Activated CD4-positive, alpha-beta T cell treated with anti-CD3 and anti-CD28 coated beads, Interleukin-2, Interleukin-6, amounts not matched to agents 100 ng/mL and 50 ng/mL, durations not matched to agents 16 hours and 8 hours (primary cell): ENCODE measurements at regions not wholly inside any gene's neighbourhood (a gene's known extent, or its start where the extent isn't known, plus 50 kb on each side); places are given as distances from the start of the nearest gene placed in this dataset.
"Not testable (repeated sequence)": the region's sequence is repeated elsewhere in the genome, so short reads cannot be mapped to it uniquely, and the experiment has no call there.

Experiments used
- DNase-seq: peaks from one replicate; pipeline ENCODE4 v3.0.0-alpha.2; 2020

DNA sequence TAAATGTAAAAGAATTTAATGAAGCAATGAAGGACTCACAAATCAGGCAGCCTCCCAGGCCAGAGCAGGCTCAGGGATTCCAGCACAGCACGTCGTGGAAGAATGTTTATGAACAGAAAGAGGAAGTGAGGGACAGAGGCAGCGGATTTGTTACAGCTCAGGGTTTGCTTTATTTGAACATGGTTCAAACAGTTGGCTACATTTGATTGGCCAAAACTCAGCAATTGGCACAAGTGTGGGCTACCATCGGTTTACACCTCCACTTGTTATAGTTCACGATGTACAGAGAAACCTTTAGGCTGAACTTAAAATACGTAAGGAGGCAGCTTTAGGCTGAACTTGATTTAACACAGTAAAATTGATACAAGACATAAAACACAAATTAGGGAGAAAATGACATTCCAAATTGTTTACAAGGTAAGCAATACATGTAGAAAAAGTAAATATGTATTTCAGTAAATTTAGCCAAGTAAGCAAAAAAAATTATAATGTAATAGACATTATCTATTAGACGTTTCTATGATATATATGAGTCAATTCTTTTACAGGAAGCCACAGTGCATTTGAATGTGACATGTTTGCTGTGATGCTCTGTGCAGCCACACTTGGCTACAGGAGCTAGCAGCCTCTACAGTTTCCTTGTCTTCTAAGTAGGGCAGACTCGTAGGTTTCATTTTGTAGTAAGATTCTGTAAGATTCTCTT lies 126.5 kb downstream of the ADSS2 start:
- peak; percentile 69 for DNase-seq

- DNase-seq: no peak
Measured at GRCh38 chr1:244326757-244327156, 125.0 kb downstream of the ADSS2 start.

GRCh38 chr1:244327533-244327932 lies 124.2 kb downstream of the ADSS2 start:
- no peak for DNase-seq

DNA sequence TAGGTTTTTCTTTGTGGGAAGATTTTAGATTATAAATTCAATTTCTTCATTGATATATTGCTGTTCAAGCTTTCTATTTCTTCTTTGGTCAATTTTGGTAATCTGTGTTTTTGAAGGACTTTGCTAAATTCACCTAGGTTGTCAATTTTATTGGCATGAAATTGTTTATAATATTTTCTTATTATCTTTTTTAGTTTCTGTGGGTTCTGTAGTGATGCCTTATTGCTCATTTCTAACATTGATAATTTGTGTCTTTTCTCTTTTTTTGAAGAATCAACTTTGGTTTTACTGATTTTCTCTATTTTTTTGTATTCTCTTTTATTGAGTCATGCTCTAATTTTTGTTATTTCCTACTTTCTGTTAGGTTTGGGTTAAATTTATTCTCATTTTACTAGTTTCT lies 123.2 kb downstream of the ADSS2 start:
- no peak for DNase-seq

GRCh38 chr1:244329591-244330317 lies 122.0 kb downstream of the ADSS2 start:
- no peak for DNase-seq

DNA sequence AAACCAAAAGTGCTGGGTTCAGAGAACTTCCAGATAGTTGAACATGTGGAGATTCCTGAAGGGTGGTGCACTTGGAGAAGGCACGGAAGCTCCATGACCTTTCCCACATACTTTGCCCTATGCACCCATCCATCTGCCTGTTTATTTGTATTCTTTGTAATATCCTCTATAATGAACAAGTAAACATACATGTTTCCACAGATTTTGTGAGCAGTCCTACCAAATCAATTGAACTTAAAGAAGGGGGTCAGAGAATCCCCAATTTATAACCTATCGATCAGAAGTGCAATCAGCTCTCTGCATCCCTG lies 121.4 kb downstream of the ADSS2 start:
- no peak for DNase-seq

GRCh38 chr1:244332761-244333160 lies 118.9 kb downstream of the ADSS2 start:
- DNase-seq: not testable (repeated sequence)

GRCh38 chr1:244334315-244334714 lies 117.4 kb downstream of the ADSS2 start:
- DNase-seq: not testable (repeated sequence)

DNA sequence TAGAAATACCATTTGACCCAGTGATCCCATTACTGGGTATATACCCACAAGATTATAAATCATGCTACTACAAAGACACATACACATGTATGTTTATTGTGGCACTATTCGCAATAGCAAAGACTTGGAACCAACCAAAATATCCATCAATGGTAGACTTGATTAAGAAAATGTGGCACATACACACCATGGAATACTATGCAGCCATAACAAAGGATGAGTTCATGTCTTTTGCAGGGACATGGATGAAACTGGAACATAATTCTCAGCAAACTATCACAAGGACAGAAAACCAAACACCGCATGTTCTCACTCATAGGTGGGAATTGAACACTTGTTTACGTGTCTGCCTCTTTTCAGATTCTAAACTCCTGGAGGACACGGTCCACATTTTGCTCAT lies 116.9 kb downstream of the ADSS2 start:
- DNase-seq: not testable (repeated sequence)

GRCh38 chr1:244335456-244335855 lies 116.3 kb downstream of the ADSS2 start:
- DNase-seq: no peak

DNA sequence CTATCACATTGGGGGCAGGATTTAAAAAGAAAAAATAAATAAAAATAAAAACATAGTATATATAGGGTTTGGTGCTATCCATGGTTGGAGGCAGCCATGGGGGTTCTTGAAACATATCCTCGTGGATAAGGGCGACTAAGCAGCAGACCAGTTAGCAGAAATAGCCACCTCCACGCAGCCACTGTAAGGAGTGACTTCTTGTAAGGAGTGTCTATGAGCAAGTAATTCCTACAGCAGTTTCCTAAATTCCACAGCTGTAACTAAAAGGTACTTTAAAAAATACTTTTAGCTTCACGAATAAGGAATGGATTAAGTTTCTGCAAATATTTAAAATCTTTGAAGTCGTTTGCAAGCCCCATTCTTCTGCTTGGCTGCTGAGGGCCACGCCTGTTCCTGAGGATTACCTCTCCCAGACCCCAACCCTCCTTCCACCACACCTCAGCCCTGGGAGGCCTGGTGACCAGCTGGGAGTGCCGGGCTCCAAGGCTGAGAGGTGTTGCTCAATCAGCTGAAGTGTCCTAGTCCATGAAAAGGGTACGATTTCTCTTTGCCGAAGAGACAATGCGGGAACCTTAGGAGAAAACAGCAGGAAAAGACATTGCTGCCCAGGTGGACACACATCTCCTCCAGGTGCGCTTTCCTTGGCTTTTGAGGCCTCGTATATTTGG lies 115.3 kb downstream of the ADSS2 start:
- no peak for DNase-seq

DNA sequence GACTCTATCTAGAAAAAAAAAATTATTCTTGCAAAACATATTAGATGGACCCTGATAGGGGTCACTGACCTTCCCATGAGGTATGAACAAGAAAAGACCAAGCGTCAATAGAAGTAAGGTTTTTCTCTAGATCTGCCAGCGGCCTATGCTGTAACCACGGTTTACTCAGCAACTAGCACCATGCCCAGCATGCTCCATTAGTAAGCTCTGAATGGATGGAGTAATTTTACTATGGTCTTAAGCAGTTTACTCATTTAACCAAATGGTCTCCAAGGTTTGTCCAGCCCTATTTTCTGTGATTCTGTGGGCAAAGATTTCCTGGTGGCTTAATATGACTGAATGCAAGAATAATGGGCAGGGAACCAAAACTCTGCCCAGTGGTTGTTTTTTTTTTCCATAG lies 113.9 kb downstream of the ADSS2 start:
- no peak for DNase-seq

DNA sequence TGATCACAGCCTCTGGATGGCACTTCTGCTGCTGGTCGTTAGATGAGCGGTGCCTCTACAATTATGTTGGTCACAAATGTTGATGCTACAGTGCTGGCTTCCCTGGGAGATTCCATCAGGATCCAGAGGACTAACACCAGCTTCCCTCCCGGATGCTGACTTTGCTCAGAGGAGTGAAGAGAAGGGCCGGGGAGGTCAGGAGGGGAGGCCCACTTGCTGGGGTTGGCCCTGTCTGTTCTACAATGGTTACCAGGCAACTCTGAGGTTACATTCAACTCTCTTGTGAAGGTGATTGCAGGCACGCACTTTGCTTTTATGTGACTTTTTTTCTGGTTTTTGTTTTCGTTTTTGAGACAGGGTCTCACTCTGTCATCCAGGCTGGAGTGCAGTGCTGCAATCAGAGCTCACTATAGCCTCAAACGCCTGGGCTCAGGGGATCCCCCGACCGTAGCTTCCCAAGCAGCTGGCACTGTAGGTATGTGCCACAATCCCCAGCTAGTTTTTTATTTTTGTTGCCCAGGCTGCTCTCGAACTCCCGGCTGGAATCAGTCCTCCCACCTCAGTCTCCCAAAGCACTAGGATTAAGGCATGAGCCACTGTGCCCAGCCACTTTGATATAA lies 112.5 kb downstream of the ADSS2 start:
- DNase-seq: no peak

GRCh38 chr1:244339776-244340175 lies 111.9 kb downstream of the ADSS2 start:
- DNase-seq: no peak

DNA sequence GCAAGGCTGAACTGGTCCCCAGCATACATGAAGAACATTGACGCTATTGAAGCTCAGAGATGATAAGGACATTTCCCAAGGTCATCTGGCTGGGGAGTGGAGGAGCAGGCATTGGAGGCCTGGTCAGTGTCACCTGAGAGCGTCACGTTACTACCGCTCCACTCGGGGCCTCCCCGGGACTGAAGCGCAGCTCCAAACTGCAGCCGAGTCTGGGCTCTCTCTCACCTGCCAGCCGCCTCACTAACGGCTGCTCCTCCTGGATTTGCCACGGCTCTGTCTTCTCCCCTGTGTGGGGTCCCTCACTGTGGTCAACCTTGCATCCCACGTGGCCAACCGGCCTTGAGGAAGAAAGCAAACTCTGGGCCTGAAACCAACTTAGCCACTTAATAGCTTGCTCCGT lies 111.3 kb downstream of the ADSS2 start:
- DNase-seq: no peak

DNA sequence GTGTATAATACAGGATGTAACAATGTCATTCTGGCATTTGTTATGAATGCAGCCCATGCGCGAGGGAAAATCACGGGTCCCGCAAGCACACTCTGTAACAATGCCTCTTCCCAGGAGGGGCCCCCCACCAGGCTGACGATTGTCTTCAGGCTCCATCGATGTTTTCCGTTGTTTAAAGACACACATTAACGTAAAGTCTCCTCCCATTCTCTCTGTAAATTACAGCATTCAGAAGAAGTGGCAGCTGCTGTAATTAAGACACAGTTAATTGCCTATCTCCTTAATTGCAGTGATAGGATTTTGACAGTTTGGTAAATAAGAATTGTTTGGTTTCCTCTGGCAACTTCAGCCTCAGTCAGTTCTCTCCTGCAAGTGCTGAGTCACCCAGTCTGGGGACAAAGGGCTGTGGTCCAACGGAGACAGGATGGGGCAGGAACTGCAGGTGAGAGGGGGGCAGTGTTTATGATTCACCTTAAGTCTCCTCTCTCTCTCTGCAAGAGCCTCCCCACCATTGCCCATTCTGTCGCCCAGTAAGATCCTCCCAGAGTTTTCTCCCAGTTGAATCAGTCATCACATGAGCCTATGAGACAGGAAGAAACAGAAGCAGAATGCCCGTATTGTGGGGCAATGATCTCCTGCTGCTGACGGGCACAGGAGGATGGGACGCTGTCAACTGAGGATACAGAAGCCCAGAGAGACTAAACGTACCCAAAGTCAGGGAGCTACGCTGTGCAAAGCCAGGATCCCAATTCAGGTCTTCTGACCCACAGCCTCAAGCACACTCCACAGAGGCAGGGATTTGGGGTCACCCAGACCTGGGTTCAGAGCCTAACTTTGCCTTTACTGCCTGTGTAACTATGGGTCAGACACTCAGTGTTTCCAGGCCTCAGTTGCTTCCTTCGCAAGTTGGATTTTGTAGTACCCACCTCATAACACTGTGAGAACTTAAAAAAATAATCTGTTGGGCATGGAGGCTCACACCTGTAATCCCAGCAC lies 110.0 kb downstream of the ADSS2 start:
- DNase-seq: peak; percentile 82

DNA sequence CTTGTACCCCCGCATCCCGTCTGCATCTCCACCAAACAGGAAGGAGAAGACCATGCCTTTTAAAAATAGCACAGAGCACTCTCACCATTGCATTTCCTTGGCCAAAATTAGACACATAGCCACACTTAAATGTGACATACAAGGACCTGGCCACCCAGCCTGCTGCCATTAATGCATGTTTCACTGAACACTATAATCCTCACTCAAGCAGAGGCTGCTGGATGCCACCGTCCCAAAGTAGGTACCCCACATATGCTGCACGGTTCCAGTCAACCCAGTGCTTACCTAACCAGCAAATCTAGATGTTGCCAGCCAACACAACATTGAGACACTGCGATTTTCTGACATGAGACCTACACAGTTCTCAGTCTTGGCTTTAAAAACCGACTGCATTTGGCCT lies 107.7 kb downstream of the ADSS2 start:
- no peak for DNase-seq

DNA sequence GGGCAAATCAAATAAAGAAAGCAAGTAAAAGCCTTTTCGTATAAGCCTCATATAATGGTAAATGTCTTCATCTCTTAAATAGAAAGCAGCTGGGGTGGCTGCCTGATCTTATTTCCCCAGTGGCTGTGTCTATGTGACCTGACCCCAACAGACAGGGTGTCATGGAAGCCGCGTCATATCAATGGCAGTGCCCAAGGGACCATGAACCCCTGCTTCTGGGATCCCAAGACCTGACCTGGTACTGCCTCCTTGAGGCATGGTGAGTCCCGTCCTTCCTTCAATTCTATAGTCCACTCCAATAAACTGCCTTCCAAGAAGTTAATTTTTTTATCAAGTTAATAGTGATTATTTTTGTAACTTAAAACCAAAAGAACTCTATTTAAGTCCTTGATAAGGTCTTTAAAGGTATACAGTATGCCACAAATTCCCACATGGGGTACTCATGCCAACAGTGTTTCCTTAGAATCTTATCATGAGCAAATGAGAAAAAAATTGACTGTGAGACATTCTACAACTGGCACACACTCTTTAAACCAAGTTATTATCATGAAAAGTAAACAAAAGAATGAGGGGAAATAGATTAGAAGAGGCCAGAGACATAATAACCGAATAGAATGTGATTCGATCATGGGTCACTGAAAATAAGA lies 104.6 kb downstream of the ADSS2 start:
- DNase-seq: no peak

GRCh38 chr1:244347942-244348341 lies 103.8 kb downstream of the ADSS2 start:
- no peak for DNase-seq

DNA sequence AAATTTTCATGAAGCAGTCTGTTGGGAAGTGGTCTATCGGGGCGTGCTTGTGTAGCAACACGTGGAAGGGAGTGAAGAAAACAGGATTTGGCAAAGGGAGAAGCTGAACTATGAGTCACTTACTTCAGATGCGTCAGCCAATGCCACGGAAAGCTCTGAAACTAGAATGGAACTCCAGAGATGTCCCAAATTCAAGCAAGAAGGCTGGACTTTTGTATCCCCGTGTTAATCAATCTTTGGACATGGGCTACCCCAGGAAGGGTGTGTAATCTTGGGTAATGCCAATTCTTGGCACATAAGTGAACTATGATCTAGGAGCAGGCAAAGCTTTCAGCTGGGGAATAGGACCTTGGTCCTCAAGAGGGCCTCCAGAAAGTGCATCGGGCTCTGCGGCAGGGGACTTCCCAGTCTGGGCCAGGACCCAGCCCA lies 102.6 kb downstream of the ADSS2 start:
- no peak for DNase-seq

- DNase-seq: peak; percentile 37
Measured at GRCh38 chr1:244349581-244350001, 102.1 kb downstream of the ADSS2 start.

DNA sequence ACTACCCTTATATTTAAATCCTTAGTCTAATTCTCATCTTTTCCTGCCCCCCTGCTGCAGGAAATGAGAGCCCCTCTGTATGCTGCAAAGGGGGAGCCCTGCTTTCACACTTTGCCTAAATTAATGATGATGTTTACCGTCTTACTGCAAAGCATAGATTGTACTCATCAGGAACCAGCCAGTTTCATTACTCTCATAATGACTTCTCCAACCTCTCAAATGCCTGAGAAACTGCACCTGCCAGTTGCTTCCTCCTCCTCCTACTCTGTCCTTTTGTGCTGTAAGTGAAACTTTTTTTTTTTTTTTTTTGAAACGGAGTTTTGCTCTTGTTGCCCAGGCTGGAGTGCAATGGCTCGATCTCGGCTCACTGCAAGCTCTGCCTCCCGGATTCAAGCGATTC lies 101.7 kb downstream of the ADSS2 start:
- DNase-seq: peak; percentile 73
